Mesenchymal stem cell (in vitro differentiated cells and primary cell): ENCODE measurements at regions not wholly inside any gene's neighbourhood (a gene's known extent, or its start where the extent isn't known, plus 50 kb on each side); places are given as distances from the start of the nearest gene placed in this dataset.
"Not testable (repeated sequence)": the region's sequence is repeated elsewhere in the genome, so short reads cannot be mapped to it uniquely, and the experiment has no call there.

Experiments used
- DNase-seq: peaks from one replicate; pipeline ENCODE4 v3.0.0-alpha.2; 2013
- H2AFZ ChIP-seq: one replicate; pipeline ENCODE4 v1.6.1; 2013; ENCODE audit warnings: low read depth, mild to moderate bottlenecking, control low read depth, inconsistent platforms, low read length, moderate library complexity
- H2AK5ac ChIP-seq: 2 replicates; pipeline ENCODE4 v1.6.1; 2013; ENCODE audit warnings: low read length, moderate library complexity, mild to moderate bottlenecking, inconsistent platforms; ENCODE audit not compliant: severe bottlenecking
- H2BK120ac ChIP-seq: one replicate; pipeline ENCODE4 v1.6.1; 2013; ENCODE audit warnings: low read depth, mild to moderate bottlenecking, inconsistent platforms, low read length, moderate library complexity
- H2BK12ac ChIP-seq, 2 experiments: one replicate each; pipeline ENCODE4 v1.6.1; 2013; ENCODE audit warnings: inconsistent platforms in 2 of 2, low read length in 2 of 2, mild to moderate bottlenecking in 2 of 2, moderate library complexity in 2 of 2, control low read depth in 1 of 2
- H2BK15ac ChIP-seq: one replicate; pipeline ENCODE4 v1.6.1; 2013; ENCODE audit warnings: mild to moderate bottlenecking, low read depth, inconsistent platforms; ENCODE audit not compliant: poor library complexity, severe bottlenecking
- H2BK5ac ChIP-seq: 2 replicates; pipeline ENCODE4 v1.6.1; 2013; ENCODE audit warnings: low read depth, mild to moderate bottlenecking, low read length, control low read depth, inconsistent platforms; ENCODE audit not compliant: poor library complexity, severe bottlenecking
- H3K14ac ChIP-seq, 2 experiments: one replicate each; pipeline ENCODE4 v1.6.1; 2013; ENCODE audit warnings: inconsistent platforms in 2 of 2, low read length in 2 of 2, control low read depth in 1 of 2, mild to moderate bottlenecking in 1 of 2, moderate library complexity in 1 of 2
- H3K18ac ChIP-seq, 2 experiments: one replicate each; pipeline ENCODE4 v1.6.1; 2013; ENCODE audit warnings: inconsistent platforms in 2 of 2, low read length in 2 of 2, control low read depth in 1 of 2, low read depth in 1 of 2, mild to moderate bottlenecking in 1 of 2
- H3K23ac ChIP-seq, 2 experiments: one replicate each; pipeline ENCODE4 v1.6.1; 2013; ENCODE audit warnings: inconsistent platforms in 2 of 2, low read length in 2 of 2, mild to moderate bottlenecking in 2 of 2, moderate library complexity in 2 of 2, control low read depth in 1 of 2
- H3K27ac ChIP-seq: 2 replicates; pipeline ENCODE4 v1.5.1; 2013; ENCODE audit warnings: mild to moderate bottlenecking, moderate library complexity, low read length, control low read depth, inconsistent platforms; ENCODE audit not compliant: poor library complexity, severe bottlenecking
- H3K27me3 ChIP-seq, 2 experiments: 2 replicates each; pipeline versions ENCODE4 v1.6.1 to v1.7.0; 2013; ENCODE audit warnings: low read length in 2 of 2, mild to moderate bottlenecking in 2 of 2, moderate library complexity in 2 of 2, control low read depth in 1 of 2, inconsistent platforms in 1 of 2; ENCODE audit not compliant: control insufficient read depth in 1 of 2, insufficient read depth in 1 of 2
- H3K36me3 ChIP-seq, 2 experiments: 2 replicates each; pipeline versions ENCODE4 v1.6.1 to v1.7.0; 2013; ENCODE audit warnings: low read length in 2 of 2, control low read depth in 1 of 2, inconsistent platforms in 1 of 2, low read depth in 1 of 2, mild to moderate bottlenecking in 1 of 2; ENCODE audit not compliant: insufficient read depth in 2 of 2, control insufficient read depth in 1 of 2
- H3K4ac ChIP-seq, 2 experiments: one replicate each; pipeline ENCODE4 v1.6.1; 2013; ENCODE audit warnings: inconsistent platforms in 2 of 2, low read length in 2 of 2, mild to moderate bottlenecking in 2 of 2, moderate library complexity in 2 of 2, control low read depth in 1 of 2, low read depth in 1 of 2
- H3K4me1 ChIP-seq: 2 replicates; pipeline ENCODE4 v1.6.1; 2013; ENCODE audit warnings: low read depth, low read length, control low read depth; ENCODE audit not compliant: control insufficient read depth, insufficient read depth
- H3K4me2 ChIP-seq: 2 replicates; pipeline ENCODE4 v1.6.1; 2013; ENCODE audit warnings: low read length, mild to moderate bottlenecking, inconsistent platforms; ENCODE audit not compliant: poor library complexity, severe bottlenecking
- H3K4me3 ChIP-seq, 2 experiments: 2 replicates each; pipeline versions ENCODE4 v1.5.1 to v1.7.0; 2013; ENCODE audit warnings: low read length in 2 of 2, mild to moderate bottlenecking in 2 of 2, control low read depth in 1 of 2, low read depth in 1 of 2; ENCODE audit not compliant: insufficient read depth in 1 of 2
- H3K79me1 ChIP-seq: replicated peaks from 2 replicates; pipeline ENCODE4 v1.6.1; 2013; ENCODE audit warnings: mild to moderate bottlenecking, control low read depth, low read length, inconsistent platforms; ENCODE audit not compliant: poor library complexity, severe bottlenecking
- H3K9ac ChIP-seq: 2 replicates; pipeline ENCODE4 v1.7.0; 2013; ENCODE audit warnings: mild to moderate bottlenecking, low read length, moderate library complexity
- H3K9me3 ChIP-seq: 2 replicates; pipeline ENCODE4 v1.7.0; 2013; ENCODE audit warnings: mild to moderate bottlenecking, low read length; ENCODE audit not compliant: control insufficient read depth
- H4K8ac ChIP-seq: one replicate; pipeline ENCODE4 v1.6.1; 2013; ENCODE audit warnings: inconsistent platforms, mild to moderate bottlenecking, low read length, moderate library complexity
- H4K91ac ChIP-seq: one replicate; pipeline ENCODE4 v1.6.1; 2013; ENCODE audit warnings: mild to moderate bottlenecking, low read length, inconsistent platforms
- WGBS: methylation state at CpG from one replicate; pipeline ENCODE4 v1.1.7; 2013; ENCODE audit warnings: mixed read lengths; 5-methylcytosine and 5-hydroxymethylcytosine counted together

- H3K4me3 ChIP-seq = no peak overlapping the region
- no peak overlapping the region for H3K14ac ChIP-seq
- no peak overlapping the region for H3K27ac ChIP-seq
- no peaks in the 10 kb centered on the region for H3K79me1 ChIP-seq
- H2BK15ac ChIP-seq = peak overlapping the region; percentile 26
- no peak overlapping the region for H2AK5ac ChIP-seq
- no CpG with 5 or more reads among the region's 1 CpG for WGBS
- no peaks in the 10 kb centered on the region for H3K9me3 ChIP-seq
- H3K18ac ChIP-seq = no peak overlapping the region
- no peaks in the 10 kb centered on the region for H3K27me3 ChIP-seq
- H2BK5ac ChIP-seq = no peak overlapping the region
- H3K4me2 ChIP-seq = no peak overlapping the region
- no peaks in the 10 kb centered on the region for H3K4me1 ChIP-seq
- H2BK12ac ChIP-seq = no peak overlapping the region
- no peak for DNase-seq
- no peak overlapping the region for H2AFZ ChIP-seq
- no peak overlapping the region for H4K8ac ChIP-seq
- H3K4ac ChIP-seq = no peak overlapping the region
- no peak overlapping the region for H2BK120ac ChIP-seq
- H3K23ac ChIP-seq = no peak overlapping the region
- H3K36me3 ChIP-seq = no peaks in the 10 kb centered on the region
- H3K9ac ChIP-seq = no peak overlapping the region
- H4K91ac ChIP-seq = no peak overlapping the region
These were observed 111.5 kb upstream of the ETV3 start for GRCh38 chr1:157249739-157250138.

- H3K9me3 ChIP-seq = no peaks in the 10 kb centered on the region
These were observed 111.1 kb upstream of the ETV3 start for GRCh38 chr1:157249326-157249725.

GRCh38 chr1:157247764-157248049 lies 109.5 kb upstream of the ETV3 start:
- WGBS = 56% methylated on average over 2 of the region's 2 CpGs
- not testable (repeated sequence) for H2BK5ac ChIP-seq, H3K79me1 ChIP-seq, H3K27ac ChIP-seq, H4K91ac ChIP-seq, DNase-seq, H3K27me3 ChIP-seq, H3K18ac ChIP-seq, H3K4ac ChIP-seq, H3K36me3 ChIP-seq, H2AFZ ChIP-seq, H2BK12ac ChIP-seq, H3K14ac ChIP-seq, H3K9me3 ChIP-seq, H3K9ac ChIP-seq, H2BK15ac ChIP-seq, H3K4me2 ChIP-seq, H2BK120ac ChIP-seq, H3K23ac ChIP-seq, H4K8ac ChIP-seq, H3K4me1 ChIP-seq, H2AK5ac ChIP-seq, H3K4me3 ChIP-seq

More at GRCh38 chr1:157249326-157249725, 111.1 kb upstream of the ETV3 start:
- Histone ChIP-seq H3K9ac (no peak overlapping the region), H3K4ac (no peak overlapping the region), H3K14ac (no peak overlapping the region), H3K4me1 (no peaks in the 10 kb centered on the region), H3K23ac (no peak overlapping the region), H3K79me1 (no peaks in the 10 kb centered on the region), H3K27me3 (no peaks in the 10 kb centered on the region), H4K8ac (no peak overlapping the region), H3K4me2 (no peak overlapping the region), H4K91ac (no peak overlapping the region), H2BK12ac (no peak overlapping the region), H3K36me3 (no peaks in the 10 kb centered on the region), H2BK5ac (no peak overlapping the region), H2BK15ac (no peak overlapping the region), H2AK5ac (no peak overlapping the region), H2BK120ac (no peak overlapping the region), H3K18ac (no peak overlapping the region), H3K4me3 (no peak overlapping the region), H3K27ac (no peak overlapping the region), H2AFZ (no peak overlapping the region)
- no peak for DNase-seq
- 56% methylated on average over 1 of the region's 2 CpGs for WGBS

- no peak overlapping the region for H2BK5ac ChIP-seq
- no peaks in the 10 kb centered on the region for H3K9me3 ChIP-seq
- no peaks in the 10 kb centered on the region for H3K4me1 ChIP-seq
- no peak overlapping the region for H3K4me3 ChIP-seq
- H3K14ac ChIP-seq = no peak overlapping the region
- H3K4ac ChIP-seq = no peak overlapping the region
- DNase-seq = no peak
- no peak overlapping the region for H2AFZ ChIP-seq
- H3K36me3 ChIP-seq = no peaks in the 10 kb centered on the region
- H3K79me1 ChIP-seq = no peaks in the 10 kb centered on the region
- H2BK120ac ChIP-seq = no peak overlapping the region
- 67% methylated on average over 1 of the region's 2 CpGs for WGBS
- H3K27me3 ChIP-seq = no peaks in the 10 kb centered on the region
- no peak overlapping the region for H3K4me2 ChIP-seq
- no peak overlapping the region for H2AK5ac ChIP-seq
- H3K23ac ChIP-seq = no peak overlapping the region
- no peak overlapping the region for H3K9ac ChIP-seq
- H3K18ac ChIP-seq = no peak overlapping the region
- no peak overlapping the region for H4K91ac ChIP-seq
- H2BK12ac ChIP-seq = no peak overlapping the region
- H4K8ac ChIP-seq = no peak overlapping the region
- no peak overlapping the region for H3K27ac ChIP-seq
- no peak overlapping the region for H2BK15ac ChIP-seq
These were observed 109.0 kb upstream of the ETV3 start for GRCh38 chr1:157247005-157247763.
